HG02798 (cell line): ENCODE measurements at regions not wholly inside any gene's neighbourhood (a gene's known extent, or its start where the extent isn't known, plus 50 kb on each side); places are given as distances from the start of the nearest gene placed in this dataset.

Source experiments
- ATAC-seq: cut with Tn5 transposase; IDR thresholded peaks from one replicate; pipeline ENCODE4 v1.9.1; 2021; ENCODE audit warnings: mild to moderate bottlenecking; ENCODE audit not compliant: unreplicated experiment, poor library complexity

DNA sequence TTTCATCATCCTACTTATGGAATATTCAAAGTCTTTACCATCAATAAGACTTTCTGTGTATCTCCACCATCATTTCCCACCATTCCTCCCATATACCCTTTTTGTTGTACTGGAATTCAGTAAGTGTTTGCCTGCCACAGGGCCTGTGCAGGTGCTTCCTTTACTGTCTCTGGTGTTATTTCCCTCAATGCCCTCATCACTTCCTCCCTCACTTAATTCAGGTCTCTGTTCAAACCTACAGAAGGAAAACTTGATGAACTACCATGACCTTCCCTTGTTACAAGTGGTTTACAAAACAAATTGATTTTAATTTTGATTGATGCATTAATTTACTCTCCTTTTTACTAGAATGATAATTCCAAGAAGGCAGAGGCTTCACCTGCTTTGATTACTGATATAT is 159.5 kb upstream of the FAT4 start:
- no peak for ATAC-seq

DNA sequence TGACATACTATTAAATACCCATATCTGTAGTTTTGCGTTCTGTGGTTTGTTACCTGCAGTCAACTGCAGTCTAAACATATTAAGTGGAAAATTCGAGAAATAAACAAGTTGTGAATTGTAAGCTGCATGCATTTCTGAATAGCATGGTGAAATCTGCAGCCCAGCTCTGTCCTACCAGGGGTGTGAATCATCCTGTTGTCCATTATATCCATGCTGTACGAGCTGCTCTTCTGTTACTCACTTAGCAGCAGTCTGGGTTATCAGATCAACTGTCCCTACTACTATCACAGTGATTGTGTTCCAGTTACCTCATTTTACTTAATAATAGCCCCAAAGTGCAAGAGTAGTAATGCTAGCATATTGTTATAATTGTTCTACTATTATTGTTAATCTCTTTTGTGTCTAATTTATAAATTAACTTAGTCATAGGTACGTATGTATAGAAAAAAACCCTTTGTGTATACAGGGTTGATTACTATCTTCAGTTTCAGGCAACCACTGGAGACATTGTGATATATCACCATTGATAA is 173.7 kb upstream of the FAT4 start:
- ATAC-seq = no peak

DNA sequence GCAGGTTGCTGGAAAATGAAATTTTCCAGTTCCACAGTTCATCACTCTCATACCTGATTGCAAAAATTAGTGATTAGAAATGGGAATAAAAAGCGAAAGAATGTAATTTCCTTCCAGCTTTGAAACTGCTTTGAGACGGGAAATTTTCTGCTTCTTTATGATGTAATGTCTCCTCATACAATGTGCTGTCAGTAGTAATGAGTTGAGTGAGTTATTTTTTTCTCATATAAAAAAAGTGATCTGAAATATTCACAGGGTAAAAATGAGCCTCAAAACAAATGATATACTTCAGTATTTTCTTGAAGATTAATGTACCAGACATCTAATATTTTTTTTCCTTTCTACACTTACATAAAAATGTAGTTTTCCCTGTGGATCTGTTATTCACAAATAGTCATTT is 179.1 kb upstream of the FAT4 start:
- ATAC-seq = no peak

DNA sequence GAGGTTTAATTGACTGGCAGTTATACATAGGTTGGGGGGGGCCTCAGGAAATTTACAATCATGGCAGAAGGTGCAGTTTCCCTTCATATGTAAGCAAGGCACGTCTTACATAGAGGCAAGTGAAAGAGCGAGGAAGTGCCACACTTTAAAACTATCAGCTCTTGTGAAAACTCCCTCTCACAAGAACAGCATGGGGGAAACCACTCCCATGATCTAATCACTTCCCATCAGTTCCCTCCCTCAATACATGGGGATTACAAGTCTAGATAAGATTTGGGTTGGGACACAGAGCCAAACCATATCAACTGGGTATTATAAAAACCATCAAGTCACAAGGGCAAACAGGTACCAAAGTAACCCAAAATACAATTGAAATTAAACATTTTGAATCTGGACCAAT is 182.0 kb upstream of the FAT4 start:
- ATAC-seq = no peak

DNA sequence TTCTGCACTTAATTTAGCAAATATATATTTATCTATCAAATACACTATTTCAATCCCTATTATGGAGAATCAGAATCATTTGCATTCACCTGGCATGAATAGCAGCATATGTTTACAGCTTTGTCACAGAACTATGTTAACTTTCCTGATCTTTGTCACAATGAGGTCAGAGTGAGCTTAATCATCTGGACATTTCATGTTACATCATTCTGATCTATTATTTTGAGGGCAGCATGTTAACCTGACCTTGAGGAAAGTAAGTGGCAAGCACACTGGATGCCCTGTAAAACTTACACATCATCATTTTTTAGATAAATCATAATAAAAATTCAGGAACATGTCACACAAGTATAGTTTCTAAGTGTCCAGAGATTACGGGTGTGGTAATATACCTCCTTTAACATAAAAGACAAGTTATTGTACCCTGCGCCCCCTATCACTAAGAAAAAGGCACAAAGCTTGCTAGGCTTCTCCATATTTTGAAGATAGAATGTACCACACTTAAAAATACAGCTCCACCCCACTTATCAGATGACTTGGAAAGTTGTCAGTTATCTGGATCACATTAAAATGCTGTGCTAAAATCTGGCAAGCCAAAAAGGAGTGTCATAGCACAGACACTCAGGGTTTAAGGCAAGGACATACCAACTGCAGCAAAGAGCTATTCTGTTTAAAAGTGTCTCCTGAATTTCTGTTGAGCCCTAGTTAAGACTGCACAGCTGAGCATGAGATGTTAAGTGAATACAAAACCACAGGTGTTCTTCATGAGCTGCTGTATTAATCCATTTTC is 182.7 kb upstream of the FAT4 start:
- no peak for ATAC-seq

DNA sequence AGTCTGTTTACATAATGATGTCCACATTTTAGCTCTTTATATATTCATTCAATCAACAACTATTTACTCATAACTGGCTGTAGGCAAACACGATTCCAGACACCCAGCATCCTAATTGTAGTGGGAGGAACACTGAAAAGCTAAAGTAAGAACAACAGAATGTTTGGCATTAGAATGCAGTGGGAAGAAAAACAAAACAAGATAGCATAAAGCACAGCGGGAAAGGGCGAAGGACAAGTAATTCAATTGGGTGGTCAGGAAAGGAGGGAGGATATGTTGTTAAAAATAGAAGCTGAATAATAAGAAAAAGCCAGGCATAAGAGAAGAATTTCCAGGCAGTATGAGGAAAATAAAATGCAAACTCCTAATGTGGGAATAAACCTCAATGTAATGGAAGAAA is 189.5 kb upstream of the FAT4 start:
- no peak for ATAC-seq

DNA sequence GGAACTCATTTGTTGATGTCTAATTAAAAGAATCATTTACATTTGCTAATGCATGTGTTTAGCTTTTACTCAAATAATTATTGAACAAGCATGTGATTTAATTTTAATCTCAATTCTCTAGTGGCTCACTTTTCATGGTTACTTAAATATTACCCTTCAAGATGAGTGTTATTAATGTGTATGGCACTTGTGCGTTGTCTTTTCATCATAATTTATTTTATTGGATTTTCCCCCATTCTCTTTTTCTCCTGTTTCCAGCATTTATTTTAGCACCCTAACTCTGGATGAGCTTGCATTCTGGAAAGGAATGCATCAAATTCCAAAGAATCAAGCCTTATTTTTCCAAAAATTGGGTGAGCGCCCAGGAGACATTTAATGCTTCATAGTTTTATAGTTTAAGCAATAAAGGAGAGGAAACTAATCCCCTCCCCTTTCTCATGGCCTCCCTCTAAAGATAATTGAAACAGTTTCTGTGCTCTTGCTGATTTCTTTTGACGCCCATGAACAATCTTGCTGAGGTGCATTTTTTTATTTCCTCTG is 191.1 kb upstream of the FAT4 start:
- no peak for ATAC-seq

DNA sequence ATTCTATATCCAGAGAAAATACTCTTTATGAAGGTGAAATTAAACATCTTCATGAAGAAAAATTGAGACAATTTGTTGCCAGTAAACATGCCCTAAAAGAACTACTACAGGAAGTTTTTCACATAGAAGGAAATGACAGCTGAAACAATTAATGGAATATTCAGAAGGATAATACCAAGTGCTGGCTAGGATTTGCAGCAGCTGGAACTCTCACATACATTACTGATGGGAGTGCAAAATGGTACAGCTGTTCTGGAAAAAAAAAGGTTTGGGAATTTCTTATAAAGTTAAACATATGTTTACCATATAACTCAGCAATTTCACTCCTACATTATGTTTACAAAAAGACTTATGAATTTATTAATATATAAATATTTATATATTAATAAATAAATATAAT is 193.2 kb upstream of the FAT4 start:
- ATAC-seq = no peak

DNA sequence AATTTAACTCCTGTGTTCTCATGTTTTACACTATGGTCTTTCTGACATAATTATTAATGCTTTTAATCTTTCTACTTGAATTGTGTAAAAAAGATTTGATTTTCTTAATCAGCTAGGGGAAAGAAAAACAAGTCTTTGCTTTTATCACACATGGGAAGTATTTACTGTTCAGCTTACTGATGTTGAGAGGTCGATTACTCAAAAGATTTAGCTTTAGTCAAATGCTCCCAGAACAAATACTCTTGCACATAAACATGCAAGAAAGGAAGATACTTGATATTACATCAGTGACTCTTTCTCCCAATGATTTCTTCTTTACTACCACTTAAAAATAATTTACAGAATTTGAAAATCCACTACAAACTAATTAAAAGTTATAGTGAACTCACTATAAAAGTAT is 198.3 kb upstream of the FAT4 start:
- ATAC-seq = no peak

DNA sequence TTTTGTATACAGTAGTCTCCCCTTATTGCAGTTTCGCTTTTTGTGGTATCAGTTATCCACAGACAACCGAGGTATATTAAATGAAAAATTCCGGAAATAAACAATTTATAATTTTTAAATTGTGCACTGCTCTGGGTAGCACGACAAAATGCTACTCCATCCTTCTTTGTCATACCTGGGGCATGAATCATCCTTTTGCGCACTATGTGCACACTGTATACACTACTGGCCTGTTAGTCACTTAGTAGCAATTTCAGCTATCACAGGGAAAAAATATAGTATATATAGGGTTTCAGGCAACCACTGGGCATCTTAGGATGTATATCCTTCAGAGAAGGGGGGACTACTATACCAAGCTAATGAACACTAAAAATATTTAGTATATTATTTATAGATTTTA is 198.8 kb upstream of the FAT4 start:
- ATAC-seq = no peak

DNA sequence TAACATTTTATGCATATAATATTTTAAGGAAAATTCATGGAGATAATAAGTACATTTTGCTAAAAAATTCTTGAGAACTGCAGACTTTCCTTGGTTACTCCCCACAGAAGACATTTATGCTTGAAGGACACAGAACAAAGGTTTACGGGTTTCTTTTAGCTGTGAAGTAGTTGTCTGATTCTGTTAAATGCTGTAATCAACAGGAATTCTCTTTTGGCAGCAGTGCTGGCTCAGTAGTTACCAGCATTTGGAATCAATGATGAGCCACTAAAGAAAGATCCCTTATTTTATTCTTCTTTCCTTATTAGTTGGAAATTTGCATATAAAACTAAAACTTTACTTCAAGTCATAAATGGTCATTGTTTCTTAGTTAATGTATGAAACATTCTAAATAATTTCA is 199.3 kb upstream of the FAT4 start:
- no peak for ATAC-seq

DNA sequence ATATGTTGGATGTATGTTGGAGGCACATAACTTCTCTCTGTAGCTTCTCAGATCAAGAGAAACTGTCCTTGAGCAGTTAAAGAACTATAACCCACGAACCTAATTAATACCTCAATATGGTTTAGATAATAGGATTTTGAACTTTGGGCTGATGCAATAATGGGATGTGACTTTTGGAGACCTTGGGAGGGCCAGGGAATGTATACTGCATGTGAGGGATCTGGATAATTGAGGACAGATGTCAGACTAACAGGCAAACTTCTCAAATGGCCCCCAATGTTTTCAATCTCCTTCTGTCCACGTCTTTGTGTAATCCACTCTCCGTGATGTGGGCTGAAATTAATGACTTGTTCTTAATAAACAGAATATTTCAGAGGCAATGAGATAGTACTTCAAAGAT is 202.2 kb upstream of the FAT4 start:
- ATAC-seq = no peak

DNA sequence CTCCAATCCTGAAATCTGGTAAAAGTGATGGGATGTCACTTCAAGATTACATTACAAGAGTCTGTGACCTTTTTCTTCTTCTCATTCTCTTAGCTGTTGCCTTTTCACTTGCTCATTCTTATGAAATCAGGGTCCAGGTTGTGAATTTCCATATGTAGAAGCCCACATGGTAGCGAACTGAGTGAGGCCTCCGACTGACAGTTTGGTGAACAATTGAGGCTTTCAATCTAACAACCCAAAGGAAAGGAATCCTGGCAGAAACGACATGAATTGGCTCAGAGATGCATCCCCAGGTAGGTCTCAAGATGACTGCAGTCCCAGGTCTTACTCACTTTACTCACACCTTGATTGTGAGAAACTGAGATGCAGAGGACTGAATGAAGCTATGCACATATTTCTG is 203.4 kb upstream of the FAT4 start:
- ATAC-seq = no peak

DNA sequence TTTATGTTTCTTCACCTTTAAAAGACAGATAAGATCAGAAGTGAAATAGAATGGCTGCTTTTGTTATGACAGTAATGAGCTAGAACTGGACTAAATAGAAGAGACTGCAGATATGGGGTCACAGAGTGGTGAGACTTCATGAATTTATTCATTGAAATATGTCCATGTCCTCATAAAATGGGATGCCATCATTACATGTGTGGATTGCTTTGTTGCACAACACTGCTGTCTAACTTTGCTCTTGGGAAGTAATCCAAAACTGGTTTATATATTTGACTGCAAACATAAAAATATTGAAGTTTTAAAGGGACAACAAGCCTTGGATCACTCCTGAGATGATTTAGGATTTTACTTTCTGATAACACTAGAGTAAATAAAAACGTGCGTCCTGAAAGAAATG is 209.2 kb upstream of the FAT4 start:
- no peak for ATAC-seq

DNA sequence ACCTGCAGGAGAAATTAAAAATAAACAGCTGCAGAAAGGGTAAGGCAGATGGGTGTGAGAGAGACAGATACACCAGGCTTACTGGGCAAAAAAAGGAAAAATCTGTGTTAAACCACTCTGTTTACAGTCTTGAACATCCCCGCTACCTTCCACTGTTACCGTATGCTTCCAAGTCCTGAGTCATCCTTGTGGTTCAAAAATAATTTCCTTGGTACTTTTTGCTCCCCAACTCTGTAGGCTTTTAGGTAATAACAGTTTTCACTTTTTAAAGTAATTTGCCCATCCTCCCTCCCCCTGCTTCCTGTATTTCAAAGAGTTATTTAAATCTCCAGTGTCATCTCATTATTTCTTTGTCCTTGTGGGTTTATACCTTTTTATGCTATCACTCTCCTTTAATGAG is 210.1 kb upstream of the FAT4 start:
- no peak for ATAC-seq

DNA sequence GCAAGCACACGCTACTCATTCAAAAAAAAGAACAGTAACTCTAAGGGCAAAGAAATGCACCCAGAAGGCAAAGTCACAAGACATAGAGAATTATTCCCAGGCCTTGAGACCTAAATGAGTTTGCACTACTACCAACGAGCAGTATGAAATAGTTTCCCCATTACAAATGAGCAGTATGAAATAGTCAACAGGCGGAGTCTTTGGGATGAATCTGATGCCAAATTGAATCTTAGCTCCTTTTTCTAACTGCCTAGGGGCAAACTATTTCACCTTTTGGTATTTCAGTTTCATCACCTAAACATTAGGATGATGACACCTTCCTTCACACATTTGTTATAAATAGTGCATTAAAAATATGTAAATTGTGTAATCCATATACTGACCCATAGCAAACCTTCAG is 213.0 kb upstream of the FAT4 start:
- ATAC-seq = no peak

DNA sequence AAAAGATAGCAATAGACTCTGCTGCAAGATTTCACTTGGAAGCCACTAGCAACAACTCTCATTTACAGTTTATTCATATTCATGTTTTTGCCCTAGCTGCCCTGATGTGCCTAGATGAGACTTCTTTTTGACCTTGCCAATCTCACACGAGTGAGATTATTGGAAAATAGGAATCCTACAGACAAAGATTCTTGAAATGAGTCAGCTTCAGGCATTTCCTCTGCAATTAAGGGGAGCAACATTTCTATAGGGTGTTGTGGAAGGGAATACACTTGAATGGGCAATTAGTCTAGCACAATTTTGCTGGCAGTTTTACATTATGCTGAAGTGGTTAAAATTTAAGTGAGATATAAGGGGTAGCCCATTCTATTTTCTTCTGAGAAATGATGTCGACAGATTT is 217.0 kb upstream of the FAT4 start:
- ATAC-seq = no peak

DNA sequence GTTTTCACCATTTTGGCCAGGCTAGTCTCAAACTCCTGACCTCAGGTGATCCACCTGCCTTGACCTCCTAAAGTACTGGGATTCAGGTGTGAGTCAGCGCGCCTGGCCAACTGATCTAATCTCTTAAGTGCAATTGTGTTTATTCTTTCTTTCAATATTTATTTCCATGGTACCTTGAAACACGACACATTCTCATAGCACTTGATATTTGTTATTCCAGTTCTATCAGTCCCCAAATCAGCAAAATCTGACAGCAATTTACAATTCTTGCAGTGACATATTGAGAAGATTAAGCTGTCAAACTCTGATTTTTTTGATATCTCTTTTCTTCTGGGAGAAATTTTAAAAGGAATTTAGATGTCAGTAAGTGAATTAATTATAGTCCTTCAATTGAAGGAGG is 218.1 kb upstream of the FAT4 start:
- no peak for ATAC-seq

DNA sequence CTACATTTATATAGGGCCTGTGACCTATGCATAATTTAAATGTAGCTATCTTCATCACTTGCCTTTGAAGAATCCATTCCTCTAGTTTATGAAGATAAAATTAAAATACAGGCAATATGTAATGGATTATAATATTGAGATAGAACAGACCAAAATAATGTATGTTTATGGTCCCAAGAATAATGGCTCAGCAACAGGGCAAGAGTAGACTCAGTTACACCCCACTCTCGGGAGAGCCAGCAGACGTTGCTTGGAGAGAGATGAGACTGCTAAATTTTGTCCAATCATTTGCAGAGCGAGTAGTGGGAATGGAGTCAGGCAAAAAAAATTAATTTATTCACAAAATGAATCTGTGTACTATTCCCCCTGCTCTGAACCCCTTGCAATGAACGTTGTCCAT is 223.2 kb upstream of the FAT4 start:
- no peak for ATAC-seq

DNA sequence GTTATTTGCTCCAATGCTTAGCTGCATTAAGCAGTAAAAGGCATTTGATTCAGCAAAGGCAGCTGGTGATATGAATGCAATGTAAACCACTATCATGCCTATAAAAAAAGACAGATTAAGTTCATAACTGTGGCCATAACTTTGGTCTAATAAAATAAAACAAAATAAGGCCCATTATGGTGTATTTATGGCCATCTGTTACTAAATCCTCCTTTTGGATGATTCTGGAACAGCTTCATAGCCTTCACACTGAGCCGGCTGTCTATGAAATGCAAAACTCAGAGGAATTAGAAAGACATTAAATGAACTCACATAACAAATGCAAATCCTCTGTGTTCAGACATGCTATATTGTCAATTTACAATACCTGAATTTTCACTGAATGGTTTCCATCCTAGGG is 223.7 kb upstream of the FAT4 start:
- no peak for ATAC-seq

DNA sequence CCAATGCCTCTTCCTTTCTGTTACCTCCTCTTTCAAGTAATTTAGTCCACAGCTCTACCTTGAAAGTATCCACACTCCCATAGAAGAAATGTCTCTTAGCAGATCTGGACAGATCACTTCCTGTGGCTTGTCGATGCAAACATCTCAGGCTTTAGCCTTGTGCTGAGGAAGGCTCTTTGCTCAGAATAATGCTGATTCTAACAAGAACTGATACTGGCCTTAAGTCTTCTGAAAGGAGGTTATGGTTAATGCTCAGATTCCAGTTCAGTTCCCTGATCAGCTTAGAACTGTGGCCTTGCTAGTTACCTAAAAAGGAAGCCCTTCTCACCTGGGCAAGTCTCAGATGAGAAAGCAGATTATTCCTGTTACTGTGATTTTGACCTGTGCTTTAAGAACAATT is 230.1 kb upstream of the FAT4 start:
- ATAC-seq = no peak

DNA sequence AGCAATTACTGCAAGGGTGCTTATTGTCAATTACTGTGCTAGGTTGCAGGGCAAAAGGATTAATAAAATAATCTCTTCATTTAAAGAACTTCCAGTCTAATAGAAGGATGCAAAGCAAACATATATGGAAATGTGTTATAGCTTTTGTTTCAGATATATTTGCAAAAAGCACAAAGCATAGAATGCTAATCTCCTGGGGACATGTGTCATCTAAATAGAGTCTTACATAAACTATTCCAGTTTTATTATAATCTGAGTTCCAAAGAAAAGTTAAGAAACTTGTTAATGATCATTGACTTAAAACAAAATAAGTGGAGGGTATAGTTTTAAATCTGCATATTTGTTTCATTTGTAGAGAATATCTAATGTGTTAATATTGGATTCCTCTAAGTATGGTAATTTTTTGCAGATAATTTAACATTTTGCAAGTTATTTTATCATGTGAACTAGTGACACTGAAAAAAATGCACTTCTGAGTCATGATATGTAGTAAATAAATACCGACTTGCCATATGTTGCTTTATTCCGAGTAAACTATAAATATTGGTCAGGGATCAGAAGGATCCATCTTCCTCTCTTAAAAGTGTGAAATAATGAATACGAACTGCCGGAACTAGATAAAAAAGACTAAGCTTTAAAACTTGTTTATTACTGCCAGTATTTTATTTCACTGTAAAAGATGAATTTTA is 231.9 kb upstream of the FAT4 start:
- no peak for ATAC-seq
